ENCODE measurements at regions not wholly inside any gene's neighbourhood (a gene's known extent, or its start where the extent isn't known, plus 50 kb on each side); places are given as distances from the start of the nearest gene placed in this dataset.

- DNase-seq: no peak
These were observed 419.7 kb downstream of the GALR1 start for GRCh38 chr18:77669331-77669730.

- no peak for DNase-seq
These were observed 422.0 kb downstream of the GALR1 start for GRCh38 chr18:77671456-77672167.

GRCh38 chr18:77676910-77677309, 427.3 kb downstream of the GALR1 start:
- DNase-seq: no peak

- DNase-seq: no peak
These were observed 427.9 kb downstream of the GALR1 start for GRCh38 chr18:77677536-77677935.

GRCh38 chr18:77679869-77680268, 430.2 kb downstream of the GALR1 start:
- DNase-seq: no peak

- DNase-seq: no peak
These were observed 450.4 kb downstream of the GALR1 start for GRCh38 chr18:77700051-77700450.

- DNase-seq: no peak
These were observed 452.3 kb downstream of the GALR1 start for GRCh38 chr18:77701977-77702376.

- DNase-seq: no peak
These were observed 453.0 kb downstream of the GALR1 start for GRCh38 chr18:77702686-77703085.

GRCh38 chr18:77705301-77705700, 455.7 kb downstream of the GALR1 start:
- no peak for DNase-seq

- DNase-seq: no peak
These were observed 459.3 kb downstream of the GALR1 start for GRCh38 chr18:77708826-77709506.

GRCh38 chr18:77711096-77711495, 461.4 kb downstream of the GALR1 start:
- peak; percentile 6 for DNase-seq

- no peak for DNase-seq
These were observed 465.1 kb downstream of the GALR1 start for GRCh38 chr18:77714716-77715115.

- DNase-seq: no peak
These were observed 466.6 kb downstream of the GALR1 start for GRCh38 chr18:77716282-77716681.

- no peak for DNase-seq
These were observed 483.8 kb downstream of the GALR1 start for GRCh38 chr18:77733292-77733903.

GRCh38 chr18:77736842-77737241, 487.2 kb downstream of the GALR1 start:
- DNase-seq: no peak

- DNase-seq: no peak
These were observed 487.8 kb downstream of the GALR1 start for GRCh38 chr18:77737405-77737804.

- peak; percentile 7 for DNase-seq
These were observed 499.4 kb downstream of the GALR1 start for GRCh38 chr18:77749089-77749488.

GRCh38 chr18:77750006-77750405, 500.4 kb downstream of the GALR1 start:
- DNase-seq: no peak

- DNase-seq: no peak
These were observed 504.9 kb downstream of the GALR1 start for GRCh38 chr18:77754475-77755044.

- no peak for DNase-seq
These were observed 505.5 kb downstream of the GALR1 start for GRCh38 chr18:77755187-77755586.

- DNase-seq: no peak
These were observed 511.7 kb downstream of the GALR1 start for GRCh38 chr18:77761332-77761731.

- DNase-seq: no peak
These were observed 512.4 kb downstream of the GALR1 start for GRCh38 chr18:77762014-77762413.

GRCh38 chr18:77762642-77763041, 513.0 kb downstream of the GALR1 start:
- no peak for DNase-seq
